GM19455 (cell line): ENCODE measurements at regions not wholly inside any gene's neighbourhood (a gene's known extent, or its start where the extent isn't known, plus 50 kb on each side); places are given as distances from the start of the nearest gene placed in this dataset.
"Not testable (repeated sequence)": the region's sequence is repeated elsewhere in the genome, so short reads cannot be mapped to it uniquely, and the experiment has no call there.

Source experiments
- ATAC-seq: cut with Tn5 transposase; IDR thresholded peaks from one replicate; pipeline ENCODE4 v1.9.1; 2021; ENCODE audit not compliant: unreplicated experiment

DNA sequence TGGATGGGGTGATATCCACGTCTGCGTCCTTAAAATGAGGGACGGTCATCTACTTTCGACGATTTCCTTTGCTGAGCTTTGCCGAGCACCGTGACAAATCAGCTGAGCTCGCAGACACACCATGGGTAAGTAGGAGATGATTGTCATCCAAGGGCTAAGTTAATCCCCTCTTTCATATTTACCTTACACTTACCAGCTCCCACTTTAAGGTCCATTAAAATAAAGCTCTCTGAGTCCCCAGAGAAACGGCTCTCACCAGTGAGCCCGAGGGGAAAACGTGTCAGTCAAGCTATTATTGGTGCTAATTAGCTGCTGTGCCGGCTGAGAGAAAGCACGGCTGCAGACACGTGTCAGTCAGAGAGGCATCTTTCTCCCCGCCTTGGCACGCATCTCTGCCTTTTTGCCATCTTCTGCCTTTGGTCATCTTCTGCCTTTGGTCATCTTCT, 72.2 kb downstream of the CRLF2 start:
- no peak for ATAC-seq

DNA sequence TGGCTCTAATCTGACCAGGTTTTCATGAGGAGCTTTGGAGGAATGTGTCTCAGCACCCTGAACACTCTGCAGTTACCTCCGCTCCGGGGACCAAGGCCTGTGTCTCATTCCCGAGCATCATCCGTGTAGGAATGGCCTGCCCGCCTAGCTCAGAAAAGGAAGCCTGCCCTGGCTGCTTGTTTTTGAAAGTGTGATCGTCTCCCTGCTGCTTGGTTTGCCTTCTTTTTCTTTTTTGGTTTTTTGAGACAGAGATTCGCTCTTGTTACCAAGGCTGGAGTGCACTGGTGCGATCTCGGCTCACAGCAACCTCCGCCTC, 73.3 kb downstream of the CRLF2 start:
- ATAC-seq = no peak

DNA sequence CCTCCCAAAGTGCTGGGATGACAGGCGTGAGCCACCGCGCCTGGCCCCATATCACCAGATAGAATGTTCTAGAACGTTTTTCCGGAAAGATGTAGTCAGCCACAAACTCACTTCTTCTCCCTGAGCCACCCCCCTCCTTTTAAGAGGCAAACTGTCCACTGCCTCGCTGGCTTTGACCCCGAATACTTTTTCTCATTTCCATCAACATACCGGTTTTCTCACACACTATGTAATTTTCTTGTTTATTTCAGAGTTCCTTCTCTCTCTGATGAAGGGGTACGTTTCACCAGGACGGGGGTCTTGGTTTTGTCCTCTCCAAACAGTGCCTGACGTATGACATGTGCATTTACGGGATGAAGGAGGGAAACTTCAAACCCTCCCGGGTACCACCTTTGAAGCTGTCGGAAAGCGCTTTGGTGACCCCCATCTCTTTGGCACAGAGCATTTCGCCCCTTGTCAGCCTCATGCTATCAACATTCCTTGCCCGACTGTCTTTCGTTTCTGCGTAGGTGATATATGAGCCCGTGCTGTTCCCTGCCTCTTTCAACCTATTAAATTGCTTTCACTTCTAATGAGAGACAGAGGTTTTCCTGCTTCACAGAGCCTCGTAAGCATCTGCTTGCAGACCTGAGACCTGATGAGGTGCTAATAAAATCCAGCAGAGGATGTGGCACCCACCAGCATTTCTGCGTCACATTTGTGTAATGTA, 73.8 kb downstream of the CRLF2 start:
- ATAC-seq = no peak

DNA sequence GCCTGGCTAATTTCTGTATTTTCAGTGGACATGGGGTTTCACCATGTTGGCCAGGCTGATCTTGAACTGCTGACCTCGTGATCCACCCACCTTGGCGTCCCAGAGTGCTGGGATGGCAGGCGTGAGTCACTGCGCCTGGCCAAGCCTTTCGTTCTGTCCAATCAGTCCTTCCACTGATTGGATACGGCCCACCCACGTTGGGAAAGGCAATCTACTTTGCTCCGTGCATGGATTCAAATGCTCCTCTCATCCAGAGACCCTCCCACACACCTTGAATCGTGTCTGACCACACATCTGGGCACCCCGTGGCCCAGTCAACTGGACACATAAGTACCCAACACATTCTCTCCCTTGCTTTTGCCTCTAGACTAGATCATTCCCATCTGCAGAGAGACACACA, 74.9 kb downstream of the CRLF2 start:
- ATAC-seq = no peak

DNA sequence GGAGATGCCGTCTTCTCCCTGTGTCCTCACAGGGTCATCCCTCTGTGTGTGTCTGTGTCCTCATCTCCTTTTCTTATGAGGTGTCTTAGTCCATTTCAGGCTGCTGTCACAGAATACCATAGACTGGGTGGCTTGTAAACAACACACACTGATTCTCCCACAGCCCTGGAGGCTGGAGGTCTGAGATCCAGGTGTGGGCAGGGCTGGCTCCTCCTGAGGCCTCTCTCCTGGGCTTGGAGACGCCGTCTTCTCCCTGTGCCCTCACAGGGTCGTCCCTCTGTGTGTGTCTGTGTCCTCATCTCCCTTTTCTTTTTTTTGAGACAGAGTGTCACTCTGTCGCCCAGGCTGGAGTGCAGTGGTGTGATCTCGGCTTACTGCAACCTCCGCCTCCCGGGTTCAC, 75.9 kb downstream of the CRLF2 start:
- ATAC-seq = not testable (repeated sequence)

DNA sequence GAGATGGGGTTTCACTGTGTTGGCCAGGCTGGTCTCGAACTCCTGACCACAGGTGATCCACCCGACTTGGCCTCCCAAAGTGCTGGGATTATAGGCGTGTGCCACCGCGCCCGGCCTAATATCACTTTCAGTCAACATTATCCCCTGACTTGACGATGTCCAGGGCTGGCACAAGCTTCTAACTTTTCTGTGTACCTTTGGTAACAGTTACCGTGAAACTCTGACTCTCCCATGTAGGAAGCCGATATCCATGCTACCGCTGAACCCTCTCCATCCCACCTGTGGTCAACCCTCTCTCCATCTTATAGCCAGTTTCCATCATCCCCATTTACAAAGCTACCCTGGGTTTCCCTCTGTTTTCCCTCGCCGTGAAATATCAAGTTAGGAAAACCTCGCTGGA, 77.5 kb downstream of the CRLF2 start:
- ATAC-seq = no peak

DNA sequence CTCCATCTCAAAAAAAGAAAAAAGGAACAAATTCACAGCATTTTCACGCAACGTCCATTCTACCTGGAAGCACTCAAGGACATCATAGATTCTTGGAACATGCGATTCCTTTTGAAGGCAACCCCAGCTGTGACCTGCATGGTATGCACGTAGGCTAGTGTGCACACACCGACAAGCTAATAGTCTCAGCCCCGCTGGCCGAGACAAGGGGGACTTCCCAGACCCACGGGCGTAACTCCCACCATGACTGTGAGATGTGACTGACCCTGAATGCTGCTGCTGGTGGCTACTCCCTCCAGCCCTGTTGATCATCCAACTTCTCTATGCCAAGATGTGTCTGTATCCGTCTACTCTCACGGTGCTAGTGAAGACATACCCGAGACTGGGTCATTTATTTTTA, 78.3 kb downstream of the CRLF2 start:
- ATAC-seq = no peak

DNA sequence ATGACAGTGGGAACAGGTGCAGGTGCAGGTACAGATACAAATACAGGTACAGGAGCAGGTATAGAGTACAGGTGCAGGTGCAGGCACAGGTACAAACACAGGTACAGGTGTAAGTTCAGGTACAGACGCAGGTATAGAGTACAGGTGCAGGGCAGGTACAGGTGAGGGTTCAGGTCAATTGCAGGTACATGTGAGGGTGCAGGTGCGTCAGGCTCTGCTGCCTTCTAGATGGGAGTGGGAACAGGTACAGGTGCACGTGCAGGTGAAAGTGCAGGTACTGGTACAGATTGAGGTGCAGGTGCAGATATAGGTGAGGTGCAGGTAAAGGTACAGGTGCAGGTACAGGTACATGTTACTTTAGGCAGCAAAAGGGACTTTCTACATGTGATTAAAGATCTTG, 85.7 kb downstream of the CRLF2 start:
- no peak for ATAC-seq

DNA sequence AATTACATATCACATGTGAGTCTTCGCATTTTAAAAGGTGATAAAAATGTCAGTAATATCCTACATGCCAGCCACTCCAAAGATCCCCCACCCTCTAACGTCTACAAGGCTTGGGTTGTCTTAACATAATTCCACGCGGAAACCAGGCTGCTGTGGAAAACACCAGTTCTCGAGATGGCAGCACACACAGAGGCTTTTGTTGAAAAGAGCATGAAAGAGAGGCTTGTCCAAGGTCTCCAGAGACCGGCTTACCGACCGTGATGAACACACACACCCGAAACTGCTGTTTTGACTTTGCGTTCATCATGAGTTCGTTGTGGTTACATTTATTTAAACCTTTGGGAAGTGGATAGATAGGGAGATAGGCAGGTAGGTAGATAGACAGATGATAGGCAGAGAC, 87.9 kb downstream of the CRLF2 start:
- no peak for ATAC-seq

DNA sequence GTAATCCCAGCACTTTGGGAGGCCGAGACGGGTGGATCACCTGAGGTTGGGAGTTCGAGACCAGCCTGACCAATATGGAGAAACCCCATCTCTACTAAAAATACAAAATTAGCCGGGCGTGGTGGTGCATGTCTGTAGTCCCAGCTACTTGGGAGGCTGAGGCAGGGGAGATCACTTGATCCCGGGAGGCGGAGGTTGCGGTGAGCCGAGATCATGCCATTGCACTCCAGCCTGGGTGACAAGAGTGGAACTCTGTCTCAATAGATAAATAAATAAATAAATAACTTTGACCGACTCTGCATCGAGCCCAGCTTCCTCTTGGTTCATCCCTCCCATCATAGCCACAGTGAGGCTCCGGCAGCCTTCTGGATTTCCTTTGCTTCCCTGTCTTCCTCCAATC, 89.6 kb downstream of the CRLF2 start:
- ATAC-seq = not testable (repeated sequence)

DNA sequence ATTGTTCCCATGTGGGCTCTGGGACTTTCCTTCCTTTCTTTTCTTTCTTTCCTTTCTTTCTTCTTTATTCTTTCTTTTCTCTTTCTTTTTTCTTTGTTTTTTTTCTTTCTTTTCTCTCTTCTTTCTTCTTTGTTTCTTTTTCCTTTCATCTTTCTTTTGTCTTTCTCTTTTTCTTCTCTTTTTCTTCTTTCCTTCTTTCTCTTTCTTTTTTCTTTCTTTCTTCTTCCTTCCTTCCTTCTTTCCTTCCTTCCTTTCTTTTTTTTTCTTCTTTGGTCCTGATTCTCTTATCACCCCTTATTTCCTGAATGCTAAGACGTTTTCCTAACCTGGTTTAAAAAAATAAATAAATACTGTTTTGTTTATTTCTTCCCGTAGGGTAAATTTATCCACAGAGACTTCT, 93.2 kb downstream of the CRLF2 start:
- no peak for ATAC-seq

DNA sequence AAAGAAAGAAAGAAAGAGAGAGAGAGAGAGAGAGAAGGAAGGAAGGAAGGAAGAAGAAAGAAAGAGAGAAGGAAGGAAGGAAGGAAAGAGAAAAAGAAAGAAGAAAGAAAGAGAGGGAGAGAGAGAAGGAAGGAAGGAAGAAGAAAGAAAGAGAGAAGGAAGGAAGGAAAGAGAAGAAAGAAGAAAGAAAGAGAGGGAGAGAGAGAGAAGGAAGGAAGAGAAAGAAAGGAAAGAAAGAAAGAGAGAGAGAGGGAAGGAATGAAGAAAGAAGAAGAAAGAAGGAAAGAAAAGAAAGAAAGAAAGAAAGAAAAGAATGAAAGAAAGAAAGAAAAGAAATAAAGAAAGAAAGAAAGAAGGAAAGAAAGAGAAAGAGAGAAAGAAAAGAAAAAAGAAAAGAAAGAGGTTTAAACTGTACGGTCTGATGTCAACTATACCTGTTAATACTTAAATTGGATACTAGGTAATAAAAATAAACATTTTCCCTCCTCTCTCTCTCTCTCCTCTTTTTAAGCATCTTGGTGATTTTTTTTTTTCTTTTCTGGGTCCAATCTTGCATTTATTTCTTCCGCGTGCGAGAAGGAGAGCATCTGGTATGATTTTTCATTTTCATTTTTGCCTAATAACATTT, 93.8 kb downstream of the CRLF2 start:
- ATAC-seq = no peak

DNA sequence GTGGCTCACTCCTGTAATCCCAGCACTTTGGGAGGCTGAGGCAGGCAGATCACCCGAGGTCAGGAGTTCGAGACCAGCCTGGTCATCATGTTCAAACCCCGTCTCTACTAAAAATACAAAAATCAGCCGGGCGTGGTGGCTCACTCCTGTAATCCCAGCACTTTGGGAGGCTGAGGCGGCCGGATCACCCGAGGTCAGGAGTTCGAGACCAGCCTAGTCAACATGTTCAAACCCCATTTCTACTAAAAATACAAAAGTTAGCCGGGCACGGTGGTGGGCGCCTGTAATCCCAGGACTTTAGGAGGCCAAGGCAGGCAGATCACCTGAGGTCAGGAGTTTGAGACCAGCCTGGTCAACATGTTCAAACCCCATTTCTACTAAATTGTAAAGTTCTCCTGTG, 97.0 kb downstream of the CRLF2 start:
- not testable (repeated sequence) for ATAC-seq

DNA sequence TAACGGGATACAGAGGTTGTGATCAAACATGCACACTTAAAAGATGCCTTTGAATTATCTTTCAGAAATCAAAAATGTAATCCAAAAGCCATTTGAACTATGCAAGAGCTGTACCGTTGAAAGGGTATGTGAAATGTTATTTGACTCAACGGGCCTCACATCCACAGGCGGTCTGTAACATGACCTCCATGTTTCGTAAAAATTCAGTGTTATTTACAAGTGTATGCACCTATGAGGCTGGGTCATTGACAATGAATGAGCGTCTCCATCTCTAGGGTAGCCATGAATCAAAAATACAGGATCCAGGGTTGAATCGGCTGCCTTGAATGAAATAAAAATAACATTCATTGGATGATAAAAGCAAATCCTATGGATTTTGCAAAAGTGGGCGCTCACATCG, 100.1 kb downstream of the CRLF2 start:
- no peak for ATAC-seq

DNA sequence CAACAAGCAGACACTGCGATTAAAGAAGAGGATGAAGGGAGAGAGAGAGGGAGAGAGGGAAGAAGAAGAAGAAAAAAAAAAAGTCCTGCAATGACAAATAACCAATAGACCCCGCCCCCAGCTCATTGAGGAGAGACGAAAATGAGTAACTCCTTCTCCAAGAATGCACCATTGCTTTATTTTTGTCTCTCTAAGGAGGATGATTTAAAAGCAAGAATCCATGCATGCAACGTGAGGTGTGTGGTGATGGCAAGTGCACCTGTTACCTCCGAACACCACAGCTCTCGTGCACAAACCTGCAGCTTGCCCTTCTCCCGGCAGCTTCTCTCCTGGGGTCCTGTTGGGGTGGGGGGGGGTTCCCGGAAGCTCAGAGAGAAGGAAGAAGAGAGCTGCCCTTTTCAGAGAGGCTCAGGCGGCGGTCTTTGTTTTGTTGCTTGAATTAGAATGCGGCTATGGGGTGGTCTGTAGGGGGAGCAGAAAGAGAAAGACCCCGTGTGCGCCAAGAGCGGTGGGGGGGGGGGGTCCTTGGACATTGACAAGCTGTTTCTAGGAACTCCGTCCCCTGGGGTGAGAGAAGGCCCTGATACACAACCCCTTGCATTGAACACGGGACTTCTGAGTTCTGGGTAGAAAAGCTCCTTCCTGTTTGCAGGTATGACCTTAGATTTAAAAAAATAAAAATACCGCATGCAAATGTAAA, 100.7 kb downstream of the CRLF2 start:
- no peak for ATAC-seq

DNA sequence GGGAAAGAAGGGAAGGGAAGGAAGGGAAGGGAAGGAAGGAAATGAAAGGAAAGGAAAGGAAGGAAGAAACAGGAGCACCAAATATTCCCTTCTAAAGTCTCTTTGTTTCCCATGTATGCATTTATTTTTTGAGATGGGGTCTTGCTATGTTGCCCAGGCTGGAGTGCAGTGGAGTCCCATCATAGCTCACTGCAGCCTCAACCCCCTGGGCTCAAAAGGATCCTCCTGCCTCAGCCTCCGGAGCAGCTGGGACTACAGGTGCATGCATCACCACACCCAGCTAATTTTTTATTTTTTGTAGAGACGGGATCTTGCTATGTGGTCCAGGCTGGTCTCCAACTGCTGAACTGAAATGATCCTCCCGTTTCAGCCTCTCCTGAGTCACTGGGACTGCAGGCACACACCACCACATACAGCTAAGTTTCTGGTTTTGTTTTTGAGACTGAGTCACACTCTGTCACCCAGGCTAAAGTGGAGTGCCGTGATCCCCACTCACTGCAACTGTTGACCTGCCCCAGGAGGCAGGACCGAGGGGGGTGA, 102.8 kb downstream of the CRLF2 start:
- ATAC-seq = no peak

DNA sequence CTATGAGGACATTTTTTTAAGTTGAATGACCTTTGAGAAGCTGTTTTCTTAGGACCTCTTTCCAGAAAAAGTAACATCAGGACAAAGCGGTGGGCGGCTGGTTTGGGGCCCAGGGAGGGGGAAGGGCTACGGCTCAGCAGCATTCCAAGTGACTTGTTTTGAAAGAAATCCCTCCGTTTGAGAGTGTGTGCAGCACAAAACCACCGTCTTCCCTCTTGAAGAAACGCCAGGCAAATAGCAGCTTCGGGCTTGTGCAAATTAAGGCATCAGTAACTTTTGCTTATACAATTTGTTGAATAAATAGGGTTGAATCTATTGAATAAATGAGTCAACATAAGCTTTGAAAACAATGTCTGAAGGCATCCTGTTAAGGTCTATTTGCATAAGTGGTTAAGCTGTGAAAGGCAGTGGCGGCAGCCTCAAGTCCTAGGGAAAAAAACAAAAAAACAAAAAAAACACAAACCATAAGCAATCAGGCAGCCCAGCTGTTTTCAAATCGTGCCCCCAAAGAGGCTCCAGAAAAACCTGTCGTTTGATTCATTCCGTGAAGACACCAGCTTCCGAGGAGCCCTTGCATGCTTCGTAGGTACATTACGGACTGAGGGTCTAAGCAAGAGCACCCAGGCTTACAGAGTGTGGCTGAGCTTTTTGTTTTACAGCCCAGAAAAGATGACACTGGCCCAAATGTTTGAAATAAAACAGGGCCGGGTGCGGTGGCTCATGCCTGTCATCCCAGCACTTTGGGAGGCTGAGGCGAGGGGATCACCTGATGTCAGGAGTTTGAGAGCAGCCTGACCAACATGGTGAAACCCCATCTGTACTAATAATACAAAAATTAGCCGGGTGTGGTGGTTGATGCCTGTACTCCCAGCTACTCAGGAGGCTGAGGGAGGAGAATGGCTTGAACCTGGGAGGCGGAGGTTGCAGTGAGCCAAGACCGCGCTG, 103.7 kb downstream of the CRLF2 start:
- no peak for ATAC-seq

DNA sequence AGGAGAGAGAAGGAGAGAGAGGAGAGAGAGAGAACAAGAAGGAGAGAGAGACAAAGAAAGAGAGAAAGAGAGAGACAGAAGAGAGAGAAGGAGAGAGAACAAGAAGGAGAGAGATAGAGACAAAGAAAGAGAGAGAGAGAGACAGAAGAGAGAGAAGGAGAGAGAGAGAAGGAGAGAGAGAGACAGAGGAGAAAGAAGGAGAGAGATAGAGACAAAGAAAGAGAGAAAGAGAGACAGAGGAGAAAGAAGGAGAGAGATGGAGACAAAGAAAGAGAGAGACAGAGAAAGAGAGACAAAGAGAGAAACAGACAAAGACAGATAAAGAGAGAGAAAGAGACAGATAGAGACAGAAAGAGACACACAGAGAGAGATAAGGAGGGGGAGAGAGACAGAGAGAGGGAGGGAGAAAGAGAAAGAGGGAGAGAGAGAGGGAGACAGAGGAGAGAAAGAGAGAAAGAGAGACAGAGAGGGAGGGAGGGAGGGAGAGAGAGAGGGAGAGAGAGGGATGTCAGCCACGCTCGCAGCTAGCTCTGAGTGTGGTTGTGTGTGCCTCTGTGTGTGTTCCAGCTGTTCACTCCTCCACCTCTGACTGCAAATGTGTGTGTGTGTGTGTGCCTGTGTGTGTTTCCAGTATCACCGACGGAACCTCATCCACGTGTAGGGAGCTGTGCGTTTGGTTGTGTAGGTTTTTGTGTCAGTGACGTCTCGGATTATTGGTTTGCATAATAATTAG, 105.8 kb downstream of the CRLF2 start:
- ATAC-seq = no peak

DNA sequence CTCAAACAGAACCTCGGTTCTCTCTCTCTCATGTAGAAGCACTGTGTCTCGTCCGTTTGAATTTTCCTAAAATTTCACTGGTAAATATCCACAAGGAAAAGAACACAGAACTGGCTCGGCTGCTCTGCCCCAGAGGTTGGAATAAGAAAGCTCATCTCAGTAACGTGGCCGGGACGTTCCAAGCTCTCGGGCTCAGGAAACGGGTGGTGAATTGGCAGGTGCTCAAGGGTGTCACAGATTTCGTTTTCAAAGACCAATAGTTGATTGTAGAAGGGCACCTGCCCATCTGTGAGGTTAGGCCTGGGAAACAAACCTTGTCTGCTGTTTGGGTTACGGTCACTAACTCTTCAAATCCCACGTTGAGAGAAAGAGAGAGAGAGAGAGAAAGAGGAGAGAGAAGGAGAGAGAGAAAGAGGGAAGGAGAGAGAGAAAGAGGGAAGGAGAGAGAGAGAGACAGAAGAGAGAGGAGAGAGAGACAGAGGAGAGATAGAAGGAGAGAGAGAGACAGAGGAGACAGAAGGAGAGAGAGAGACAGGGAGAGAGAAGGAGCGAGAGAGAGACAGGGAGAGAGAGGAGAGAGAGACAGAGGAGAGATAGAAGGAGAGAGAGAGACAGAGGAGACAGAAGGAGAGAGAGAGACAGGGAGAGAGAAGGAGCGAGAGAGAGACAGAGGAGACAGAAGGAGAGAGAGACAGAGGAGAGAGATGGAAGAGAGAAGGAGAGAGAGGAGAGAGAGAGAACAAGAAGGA, 106.6 kb downstream of the CRLF2 start:
- ATAC-seq = no peak

DNA sequence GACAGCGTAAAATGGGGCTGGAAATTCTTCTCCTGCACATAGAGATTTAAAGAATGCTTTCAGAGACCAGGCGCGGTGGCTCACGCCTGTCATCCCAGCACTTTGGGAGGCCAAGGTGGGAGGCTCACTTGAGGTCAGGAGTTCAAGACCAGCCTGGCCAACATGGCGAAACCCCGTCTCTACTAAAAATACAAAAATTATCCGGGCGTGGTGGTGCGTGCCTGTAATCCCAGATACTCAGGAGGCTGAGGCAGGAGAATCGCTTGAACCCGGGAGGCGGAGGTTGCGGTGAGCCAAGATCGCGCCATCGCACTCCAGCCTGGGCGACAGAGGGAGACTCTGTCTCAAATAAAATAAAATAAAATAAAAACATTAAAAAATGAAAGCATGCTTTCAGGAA, 107.4 kb downstream of the CRLF2 start:
- ATAC-seq = not testable (repeated sequence)
